HG02840 (cell line): ENCODE measurements at regions not wholly inside any gene's neighbourhood (a gene's known extent, or its start where the extent isn't known, plus 50 kb on each side); places are given as distances from the start of the nearest gene placed in this dataset.

ENCODE experiments used
- ATAC-seq: cut with Tn5 transposase; IDR thresholded peaks from one replicate; pipeline ENCODE4 v1.9.1; 2021; ENCODE audit warnings: mild to moderate bottlenecking, moderate library complexity, moderate number of reproducible peaks; ENCODE audit not compliant: unreplicated experiment, low FRiP score

DNA sequence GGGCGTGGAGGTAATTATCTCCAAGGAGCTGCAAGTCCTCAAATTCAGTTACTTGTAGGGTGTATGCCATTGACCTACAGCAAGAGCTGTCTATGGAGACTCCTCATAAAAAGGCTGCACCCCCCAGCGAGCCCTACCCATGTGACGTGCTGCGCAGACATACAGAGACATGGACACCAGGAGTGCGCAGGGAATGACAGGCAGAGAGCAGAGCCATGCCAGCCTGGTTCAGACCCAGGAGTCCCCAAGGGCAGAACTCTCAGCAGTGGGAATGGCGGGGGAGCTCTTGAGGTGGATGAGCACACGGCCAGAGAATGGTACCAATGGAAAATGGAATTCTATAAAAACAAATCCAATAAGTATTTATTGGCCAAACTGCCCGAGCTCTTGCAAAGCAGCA, 310.1 kb downstream of the MYCN start:
- no peak for ATAC-seq

GRCh38 chr2:16250056-16250425, 309.7 kb downstream of the MYCN start:
- ATAC-seq, result no peak

DNA sequence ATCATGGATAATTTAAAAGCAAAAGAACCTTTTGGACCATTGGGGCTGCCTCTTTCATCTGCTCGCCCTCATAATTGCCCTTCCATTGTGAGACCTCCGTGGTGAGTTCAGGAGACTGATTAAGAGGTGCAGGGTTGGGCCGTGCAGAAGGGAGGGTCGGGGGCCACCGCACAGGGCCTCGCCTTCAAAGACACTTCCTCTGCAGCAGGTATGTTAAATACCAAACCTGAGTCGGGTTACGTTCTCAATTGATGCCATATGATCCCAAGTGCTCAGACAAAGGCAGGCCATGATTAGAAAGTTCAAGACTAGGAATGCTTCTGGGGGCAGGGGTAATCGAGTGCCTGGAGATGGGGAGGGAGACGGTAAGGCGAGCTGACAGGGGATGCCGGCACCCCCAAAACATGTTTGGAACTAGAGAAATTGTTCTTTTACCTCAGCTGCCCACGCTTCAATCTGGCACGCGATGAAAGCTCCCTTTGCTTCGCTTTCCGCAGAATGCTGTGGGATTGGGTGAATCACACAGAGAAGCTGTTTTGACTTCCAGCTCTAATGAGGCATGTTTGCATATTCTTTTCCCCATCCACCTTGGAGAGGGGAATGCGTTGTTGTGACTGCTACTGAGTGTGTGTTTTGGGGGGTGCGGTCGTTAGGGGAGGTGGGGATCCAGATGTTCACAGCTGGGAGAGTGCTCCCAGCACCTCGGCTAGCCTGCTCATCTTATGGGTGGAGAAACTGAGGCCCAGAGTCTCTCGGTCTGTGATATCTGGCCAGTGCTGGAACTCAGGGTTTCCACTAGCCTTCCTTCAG, 309.1 kb downstream of the MYCN start:
- no peak for ATAC-seq

- no peak for ATAC-seq
Measured at GRCh38 chr2:16248571-16249105, 308.3 kb downstream of the MYCN start.

GRCh38 chr2:16247326-16248122, 307.2 kb downstream of the MYCN start:
- ATAC-seq, result no peak

DNA sequence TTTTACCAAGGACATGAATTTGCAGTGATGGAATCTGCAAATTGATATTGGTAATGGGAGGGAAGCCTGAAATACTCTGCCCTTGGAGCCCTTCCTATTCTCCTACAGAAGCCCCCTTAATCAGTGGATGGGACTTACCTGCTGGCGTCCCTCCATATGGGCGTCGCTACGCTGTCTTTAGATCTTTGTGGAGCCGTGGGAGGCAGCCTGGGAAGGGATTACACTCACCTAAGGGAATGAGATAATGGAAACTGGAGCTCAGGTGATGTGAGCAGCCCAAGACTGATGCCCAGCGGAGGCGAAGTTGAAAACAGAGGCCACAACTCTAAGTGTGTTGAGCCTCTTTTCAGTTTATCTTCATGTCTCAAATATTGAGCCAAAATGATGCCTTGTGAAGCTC, 306.6 kb downstream of the MYCN start:
- ATAC-seq, result no peak

DNA sequence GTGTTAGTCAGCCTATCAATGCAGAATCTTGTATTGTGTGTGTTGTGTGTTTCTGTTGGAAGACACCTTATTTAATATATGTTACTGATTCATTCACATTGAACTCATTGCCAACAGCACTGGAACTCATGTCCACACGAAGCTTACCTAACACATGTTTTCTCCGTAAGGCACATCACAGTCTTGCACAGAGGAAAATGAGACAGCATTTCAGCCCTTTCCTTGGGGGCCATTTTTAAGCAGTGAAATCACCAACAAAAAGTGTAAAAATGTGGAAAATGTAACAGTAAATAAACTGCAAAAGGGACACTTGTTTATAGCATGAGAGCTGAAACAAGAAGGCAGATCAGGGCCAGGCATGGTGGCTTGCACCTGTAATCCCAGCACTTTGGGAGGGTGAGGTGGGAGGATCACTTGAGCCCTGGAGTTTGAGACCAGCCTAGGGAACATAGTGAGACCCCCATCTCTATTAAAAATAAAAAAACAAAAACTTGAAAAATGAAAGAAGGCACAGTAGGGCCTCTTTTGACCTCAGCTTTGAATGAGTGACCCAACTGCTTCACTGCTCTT, 306.0 kb downstream of the MYCN start:
- ATAC-seq, result no peak

GRCh38 chr2:16245481-16246054, 305.2 kb downstream of the MYCN start:
- no peak for ATAC-seq

- ATAC-seq, result no peak
Measured at GRCh38 chr2:16244966-16245320, 304.6 kb downstream of the MYCN start.

GRCh38 chr2:16244153-16244965, 304.0 kb downstream of the MYCN start:
- ATAC-seq, result no peak

- ATAC-seq, result no peak
Measured at GRCh38 chr2:16243411-16243996, 303.2 kb downstream of the MYCN start.

DNA sequence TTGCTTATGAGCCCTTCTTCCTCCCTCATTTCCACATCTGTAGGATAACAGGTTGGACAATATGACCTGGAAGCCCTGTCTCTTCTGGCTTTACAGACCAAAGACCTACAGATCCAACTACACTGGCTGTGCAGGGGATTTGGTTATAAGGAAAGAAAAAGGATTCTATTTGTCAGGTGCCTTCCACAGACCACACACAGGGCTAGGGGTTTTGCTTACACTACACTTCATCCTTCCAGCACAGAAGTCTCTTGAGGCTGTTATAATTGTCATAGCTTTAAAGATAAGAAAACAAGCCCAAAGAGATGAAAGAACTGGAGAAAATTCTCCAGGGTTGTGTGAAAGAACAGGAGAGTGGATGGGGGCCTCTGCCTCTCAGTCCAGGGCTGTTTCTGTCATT, 302.6 kb downstream of the MYCN start:
- ATAC-seq, result no peak

- no peak for ATAC-seq
Measured at GRCh38 chr2:16241166-16242160, 301.1 kb downstream of the MYCN start.

DNA sequence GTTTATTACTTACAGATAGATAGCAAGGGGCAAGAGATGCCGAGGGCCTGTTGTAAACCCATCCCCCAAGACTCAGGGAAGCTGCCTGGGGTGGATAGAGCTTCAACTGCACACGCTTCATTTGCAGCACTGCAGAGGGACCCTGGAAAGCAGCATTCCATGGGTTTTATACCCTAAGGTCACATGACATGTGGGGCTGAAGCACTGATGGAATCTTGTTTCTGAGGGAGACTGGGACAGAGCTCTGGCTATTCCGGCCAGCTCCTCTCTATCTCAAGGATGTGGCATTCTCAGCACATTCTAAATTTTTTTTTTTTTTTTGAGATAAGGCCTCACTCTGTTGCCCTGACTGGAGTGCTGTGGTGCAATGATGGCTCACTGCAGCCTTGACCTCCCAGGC, 300.1 kb downstream of the MYCN start:
- no peak for ATAC-seq

DNA sequence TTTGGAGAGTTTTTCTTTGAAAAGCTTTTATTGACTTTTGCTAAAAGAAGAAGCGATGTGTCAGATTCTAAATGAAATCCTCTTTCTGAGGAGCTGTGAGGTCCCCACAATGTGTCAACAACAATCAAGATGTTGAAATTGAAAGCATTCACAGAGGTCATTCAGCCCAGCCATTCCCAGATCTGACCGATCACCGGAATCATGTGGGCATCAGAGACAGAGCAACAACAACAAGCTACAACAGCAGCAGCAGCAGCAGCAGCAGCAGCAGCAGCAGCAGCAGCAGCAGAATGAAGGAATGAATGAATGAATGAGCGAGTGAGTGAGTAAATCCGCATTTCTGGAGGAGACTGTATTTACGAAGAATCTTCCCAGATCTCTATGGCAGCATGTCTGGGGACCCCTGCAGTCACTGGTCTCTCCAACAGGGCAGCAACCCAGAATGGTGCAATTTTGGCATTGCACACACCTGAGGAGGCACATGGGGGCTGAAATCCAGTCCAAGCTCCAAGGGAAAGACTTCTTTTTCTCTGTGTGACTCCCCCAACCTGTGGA, 299.0 kb downstream of the MYCN start:
- no peak for ATAC-seq

DNA sequence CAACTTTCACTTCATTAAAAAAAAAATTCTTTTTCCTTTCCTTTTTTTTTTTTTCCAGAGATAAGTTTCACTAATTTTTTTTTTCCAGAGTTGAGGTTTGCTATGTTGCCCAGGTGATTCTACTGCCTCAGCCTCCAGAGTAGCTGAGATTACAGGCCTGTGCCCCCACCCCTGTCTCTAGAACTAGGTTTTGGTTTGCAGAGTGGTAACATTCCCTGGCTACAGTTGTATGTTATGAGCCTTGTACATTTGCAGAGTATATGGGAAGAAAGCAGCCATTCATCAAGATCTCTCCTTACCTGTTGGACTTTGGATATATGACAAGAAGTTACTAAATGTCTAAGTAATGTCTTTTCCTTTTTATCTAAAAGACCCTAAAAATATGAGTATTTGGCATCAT, 298.4 kb downstream of the MYCN start:
- ATAC-seq, result no peak

DNA sequence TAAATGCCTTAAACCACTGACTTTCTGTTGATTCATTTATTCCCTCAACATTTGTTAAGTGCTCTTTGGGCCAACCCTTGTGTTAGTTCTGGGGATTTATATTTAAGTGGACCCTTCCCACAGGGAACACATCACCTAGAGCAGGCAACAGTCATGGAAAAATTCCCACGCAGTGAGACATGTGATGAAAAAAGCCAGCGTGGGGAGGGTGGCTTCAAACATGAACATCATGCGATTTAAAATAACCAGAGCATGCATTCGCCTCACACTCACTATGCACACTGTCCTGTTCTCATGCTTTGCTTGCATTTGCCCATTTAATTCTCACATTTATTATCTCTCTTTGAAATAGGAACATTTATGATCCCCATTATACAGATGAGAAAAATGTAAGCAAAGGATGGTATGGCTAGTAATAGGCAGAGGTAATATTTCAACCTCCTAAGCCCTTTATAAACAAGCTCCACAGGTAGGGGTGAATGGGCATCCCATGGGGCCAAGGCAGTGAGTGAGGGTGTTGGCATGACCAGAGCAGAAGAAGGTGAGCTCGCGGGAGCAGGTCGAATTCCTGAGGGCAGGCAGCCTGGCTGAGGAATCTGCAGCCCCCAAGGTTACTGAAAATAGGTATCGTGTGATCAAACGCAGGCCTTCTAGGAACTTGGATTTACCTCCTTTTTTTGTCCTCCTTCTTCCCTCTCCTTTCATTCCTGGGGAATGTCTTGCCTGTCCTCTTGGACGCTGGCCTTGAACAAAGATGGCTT, 297.8 kb downstream of the MYCN start:
- no peak for ATAC-seq

- no peak for ATAC-seq
Measured at GRCh38 chr2:16235747-16236146, 295.4 kb downstream of the MYCN start.
